ENCODE measurements at regions not wholly inside any gene's neighbourhood (a gene's known extent, or its start where the extent isn't known, plus 50 kb on each side); places are given as distances from the start of the nearest gene placed in this dataset.

- no peaks in the 10 kb centered on the region for H3K36me3 ChIP-seq
- no peak for DNase-seq (ENCODE audit: low spot score)
- no peaks in the 10 kb centered on the region for H3K9me3 ChIP-seq
- no peak overlapping the region for H3K27ac ChIP-seq
- TF ChIP-seq CTCF (IDR thresholded peaks at IDR 0.05) (no peak), POLR2AphosphoS5 (IDR thresholded peaks at IDR 0.05) (no peak), POLR2A (IDR thresholded peaks at IDR 0.05) (no peak)
- H3K4me1 ChIP-seq (replicated peaks): no peaks in the 10 kb centered on the region
- intact Hi-C loops (cut with DNase I): no loop called here
- WGBS: 83% methylated on average over 11 of the region's 11 CpGs
- no peaks in the 10 kb centered on the region for H3K27me3 ChIP-seq (replicated peaks; ENCODE audit: insufficient read depth)
- H3K4me3 ChIP-seq: no peak overlapping the region
Measured at GRCh38 chr7:386385-386784, 96.4 kb downstream of the FOXL3 start.

GRCh38 chr7:387132-388022 lies 97.4 kb downstream of the FOXL3 start:
- 94% methylated on average over 35 of the region's 35 CpGs for WGBS
- H3K27ac ChIP-seq: no peak overlapping the region
- no peak for DNase-seq (ENCODE audit: low spot score)
- intact Hi-C loops (cut with DNase I): no loop called here
- no peaks in the 10 kb centered on the region for H3K9me3 ChIP-seq
- no peaks in the 10 kb centered on the region for H3K36me3 ChIP-seq
- no peaks in the 10 kb centered on the region for H3K4me1 ChIP-seq (replicated peaks)
- H3K4me3 ChIP-seq: no peak overlapping the region
- TF ChIP-seq CTCF (IDR thresholded peaks at IDR 0.05) (no peak), POLR2A (IDR thresholded peaks at IDR 0.05) (no peak), POLR2AphosphoS5 (IDR thresholded peaks at IDR 0.05) (no peak)
- H3K27me3 ChIP-seq (replicated peaks; ENCODE audit: insufficient read depth): no peaks in the 10 kb centered on the region

- Histone ChIP-seq H3K27ac (no peak overlapping the region), H3K4me1 (replicated peaks) (no peaks in the 10 kb centered on the region), H3K36me3 (no peaks in the 10 kb centered on the region), H3K27me3 (replicated peaks; ENCODE audit: insufficient read depth) (no peaks in the 10 kb centered on the region), H3K4me3 (no peak overlapping the region), H3K9me3 (no peaks in the 10 kb centered on the region)
- 93% methylated on average over 34 of the region's 40 CpGs for WGBS
- intact Hi-C loops (cut with DNase I): no loop called here
- DNase-seq (ENCODE audit: low spot score): no peak
- TF ChIP-seq CTCF (IDR thresholded peaks at IDR 0.05) (no peak), POLR2AphosphoS5 (IDR thresholded peaks at IDR 0.05) (no peak), POLR2A (IDR thresholded peaks at IDR 0.05) (no peak)
Measured at GRCh38 chr7:388023-388960, 98.3 kb downstream of the FOXL3 start.

GRCh38 chr7:388961-389701 lies 99.2 kb downstream of the FOXL3 start:
- Histone ChIP-seq H3K9me3 (no peaks in the 10 kb centered on the region), H3K27me3 (replicated peaks; ENCODE audit: insufficient read depth) (no peaks in the 10 kb centered on the region), H3K4me1 (replicated peaks) (no peaks in the 10 kb centered on the region), H3K27ac (no peak overlapping the region), H3K4me3 (no peak overlapping the region), H3K36me3 (no peaks in the 10 kb centered on the region)
- 97% methylated on average over 31 of the region's 31 CpGs for WGBS
- intact Hi-C loops (cut with DNase I): no loop called here
- no peak for DNase-seq (ENCODE audit: low spot score)
- no peak for TF ChIP-seq CTCF (IDR thresholded peaks at IDR 0.05)
- TF ChIP-seq POLR2AphosphoS5 (IDR thresholded peaks at IDR 0.05): no peak
- no peak for TF ChIP-seq POLR2A (IDR thresholded peaks at IDR 0.05)

Measured in prostate gland (tissue), 2 donors.